ENCODE measurements at regions not wholly inside any gene's neighbourhood (a gene's known extent, or its start where the extent isn't known, plus 50 kb on each side); places are given as distances from the start of the nearest gene placed in this dataset.

GRCh38 chr3:31417486-31417885 is 115.2 kb upstream of the STT3B start:
- H2BK12ac ChIP-seq (ENCODE audit: insufficient read length, low read depth, low read length), result no peak overlapping the region
- no peak overlapping the region for H2BK120ac ChIP-seq (ENCODE audit: low read depth, low read length, poor library complexity, severe bottlenecking)
- H3K4me2 ChIP-seq (ENCODE audit: insufficient read depth, insufficient read length, low read length), result no peak overlapping the region
- H3K9me3 Mint-ChIP-seq, result no peaks in the 10 kb centered on the region
- H4K8ac ChIP-seq (replicated peaks; ENCODE audit: insufficient read length, low read depth, low read length), result no peak overlapping the region
- no peaks in the 10 kb centered on the region for H3K27me3 ChIP-seq (ENCODE audit: insufficient read depth, low read length)
- no peak for DNase-seq
- no peak overlapping the region for H2BK15ac ChIP-seq (ENCODE audit: low read depth, low read length)
- no peak overlapping the region for H3T11ph ChIP-seq (ENCODE audit: low read length)
- H3K27me3 Mint-ChIP-seq (ENCODE audit: low read depth), result no peaks in the 10 kb centered on the region
- 0 out of 4 replicates have a peak, but pooled peaks cover 0 to 2% of the 10 kb centered on the region in 2 experiments for H3K4me1 Mint-ChIP-seq
- no peak overlapping the region for H2BK5ac ChIP-seq (ENCODE audit: insufficient read length, low read length)
- H2AFZ ChIP-seq (ENCODE audit: low read length), result no peak overlapping the region
- no peak for TF ChIP-seq CTCF (conservative IDR thresholded peaks at IDR 0.05)
- no peak overlapping the region for H3K4me3 Mint-ChIP-seq
- H3K56ac ChIP-seq (ENCODE audit: insufficient read length, low read depth, low read length), result no peak overlapping the region
- no peak overlapping the region for H3K27ac ChIP-seq (ENCODE audit: insufficient read length, low read depth, low read length)
- H3K14ac ChIP-seq (ENCODE audit: insufficient read depth, low read length), result no peak overlapping the region
- H3K79me2 ChIP-seq (ENCODE audit: insufficient read depth, low read length), result no peaks in the 10 kb centered on the region
- H3K79me1 ChIP-seq (ENCODE audit: insufficient read depth, low read depth, low read length, poor library complexity, severe bottlenecking), result no peaks in the 10 kb centered on the region
- no peaks in the 10 kb centered on the region for H4K20me1 ChIP-seq (ENCODE audit: control insufficient read depth, insufficient read depth, insufficient read length)
- H2BK20ac ChIP-seq (ENCODE audit: low read depth, low read length, poor library complexity, severe bottlenecking), result no peak overlapping the region
- H3K4ac ChIP-seq (ENCODE audit: low read depth, low read length), result no peak overlapping the region
- H3K18ac ChIP-seq (ENCODE audit: insufficient read length, low read depth, low read length), result no peak overlapping the region
- H3K9me3 ChIP-seq (ENCODE audit: control insufficient read depth, low read depth, low read length), result no peaks in the 10 kb centered on the region
- no peak overlapping the region for H2AK5ac ChIP-seq (ENCODE audit: insufficient read length, low read length)
- H3K9ac ChIP-seq (ENCODE audit: extremely low read depth, insufficient read length, low read length), result no peak overlapping the region
- no peak overlapping the region for H3K27ac Mint-ChIP-seq
- no peaks in the 10 kb centered on the region for H3K23me2 ChIP-seq (ENCODE audit: insufficient read length, low read depth, low read length, poor library complexity, severe bottlenecking)
- no peak overlapping the region for H4K5ac ChIP-seq (ENCODE audit: insufficient read length, low read depth, low read length)
- no CpG with 5 or more reads among the region's 1 CpG for WGBS (ENCODE audit: extremely low coverage, insufficient read length, low lambda C conversion rate)
- no peak overlapping the region for H4K91ac ChIP-seq (ENCODE audit: insufficient read length, low read depth, low read length)
- no peaks in the 10 kb centered on the region for H3K36me3 Mint-ChIP-seq (ENCODE audit: insufficient read depth in 1 of 3, low read depth in 3 of 3)
- no peaks in the 10 kb centered on the region; the same call in 1 of the 2 replicates for H3K4me1 ChIP-seq (ENCODE audit: insufficient read depth, low read length)
- H3K23ac ChIP-seq (ENCODE audit: insufficient read length, low read depth, low read length), result no peak overlapping the region
